IPS DF 4.7 (cell line): ENCODE measurements at regions not wholly inside any gene's neighbourhood (a gene's known extent, or its start where the extent isn't known, plus 50 kb on each side); places are given as distances from the start of the nearest gene placed in this dataset.
"Not testable (repeated sequence)": the region's sequence is repeated elsewhere in the genome, so short reads cannot be mapped to it uniquely, and the experiment has no call there.

Source experiments
- DNase-seq: peaks from one replicate; pipeline ENCODE4 v3.0.0-alpha.2; 2013; ENCODE audit warnings: low spot score; ENCODE audit errors: extremely low read depth

DNA sequence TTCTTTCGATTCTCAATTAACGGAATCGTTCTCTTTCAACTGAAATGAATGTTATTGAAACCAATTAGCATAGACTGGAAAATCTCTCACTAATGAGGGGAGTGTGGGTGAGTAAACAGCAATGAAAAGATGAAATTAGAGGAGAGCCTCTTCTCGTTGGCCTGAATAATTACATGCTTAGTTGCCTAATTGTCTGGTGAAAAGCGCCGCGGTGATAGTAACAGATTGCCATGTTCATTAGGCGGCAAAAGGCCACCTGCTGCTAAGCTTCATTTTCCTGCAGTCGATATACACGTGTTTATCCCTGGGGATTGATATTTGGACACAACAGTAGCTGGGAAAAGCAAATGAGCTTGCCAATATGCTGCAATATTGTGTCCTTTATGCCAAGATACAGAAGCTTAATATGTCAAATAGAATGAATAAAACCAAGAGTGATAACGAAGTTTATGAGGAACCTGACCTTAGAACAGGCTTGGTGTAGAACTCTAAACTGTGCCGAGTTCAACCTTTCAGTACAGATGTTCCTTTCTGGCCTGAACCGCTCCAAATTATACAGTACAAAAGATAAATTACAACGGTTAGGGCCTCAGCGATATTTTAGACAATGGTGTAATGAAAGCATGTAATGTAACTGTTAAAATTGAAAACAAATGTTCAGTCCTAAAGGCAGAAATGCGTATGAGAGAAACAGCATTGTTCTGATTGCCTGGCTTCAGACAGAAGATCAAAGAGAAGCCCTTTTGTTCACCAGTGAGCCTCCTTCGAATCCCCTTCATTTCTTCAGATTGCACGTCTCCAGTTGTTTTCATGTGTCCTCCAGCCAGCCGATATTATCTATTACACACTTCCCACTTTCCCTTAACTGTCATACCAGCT is 185.2 kb downstream of the SHOX2 start:
- DNase-seq, result no peak

DNA sequence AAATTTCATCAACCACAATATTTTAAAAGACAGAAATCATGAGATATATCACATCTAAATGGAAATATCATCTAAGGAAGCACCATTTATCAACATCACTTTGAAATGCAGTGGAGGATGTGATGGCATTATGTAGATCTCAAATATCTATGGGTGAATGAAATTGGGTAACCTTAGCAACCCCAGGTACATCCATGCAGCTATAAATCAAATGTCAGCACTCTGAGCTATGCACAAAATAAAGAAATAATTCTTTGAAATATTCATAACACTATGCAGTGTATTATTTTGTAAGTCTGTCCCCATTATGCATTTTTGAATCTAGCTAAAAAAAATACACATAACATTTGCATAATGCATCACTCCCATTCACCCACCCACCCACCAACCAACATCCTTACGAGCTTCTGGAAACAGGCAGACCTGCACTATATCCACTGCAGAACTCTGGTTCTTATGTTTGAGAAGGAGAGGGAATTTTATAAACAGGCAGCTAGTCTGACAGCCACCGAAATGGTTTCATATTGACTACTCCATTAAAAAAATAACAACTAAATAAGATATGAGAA is 186.8 kb downstream of the SHOX2 start:
- DNase-seq, result no peak

- no peak for DNase-seq
Observed at GRCh38 chr3:157918402-157918801, 187.8 kb downstream of the SHOX2 start.

DNA sequence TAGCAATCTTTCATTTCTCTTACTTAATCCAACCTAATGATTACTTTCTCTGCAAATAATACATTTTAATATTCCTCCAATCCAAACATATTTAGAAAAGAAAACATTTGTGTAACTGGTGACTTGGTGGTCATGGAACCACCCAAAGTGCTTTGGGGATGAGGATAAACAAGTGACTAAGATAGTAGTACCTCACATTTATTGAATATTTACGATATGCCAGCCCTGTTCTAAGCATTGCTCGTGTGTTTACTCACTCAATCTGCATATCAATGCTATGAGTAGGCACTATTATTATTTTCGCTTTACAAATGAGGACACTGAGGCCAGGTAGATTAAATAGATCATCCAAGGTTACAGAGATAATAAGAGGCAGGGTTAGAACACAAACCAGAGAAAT is 189.5 kb downstream of the SHOX2 start:
- DNase-seq, result no peak

- DNase-seq, result peak; percentile 3
Observed at GRCh38 chr3:157914882-157915281, 191.3 kb downstream of the SHOX2 start.

GRCh38 chr3:157913741-157914150 is 192.5 kb downstream of the SHOX2 start:
- DNase-seq, result no peak

DNA sequence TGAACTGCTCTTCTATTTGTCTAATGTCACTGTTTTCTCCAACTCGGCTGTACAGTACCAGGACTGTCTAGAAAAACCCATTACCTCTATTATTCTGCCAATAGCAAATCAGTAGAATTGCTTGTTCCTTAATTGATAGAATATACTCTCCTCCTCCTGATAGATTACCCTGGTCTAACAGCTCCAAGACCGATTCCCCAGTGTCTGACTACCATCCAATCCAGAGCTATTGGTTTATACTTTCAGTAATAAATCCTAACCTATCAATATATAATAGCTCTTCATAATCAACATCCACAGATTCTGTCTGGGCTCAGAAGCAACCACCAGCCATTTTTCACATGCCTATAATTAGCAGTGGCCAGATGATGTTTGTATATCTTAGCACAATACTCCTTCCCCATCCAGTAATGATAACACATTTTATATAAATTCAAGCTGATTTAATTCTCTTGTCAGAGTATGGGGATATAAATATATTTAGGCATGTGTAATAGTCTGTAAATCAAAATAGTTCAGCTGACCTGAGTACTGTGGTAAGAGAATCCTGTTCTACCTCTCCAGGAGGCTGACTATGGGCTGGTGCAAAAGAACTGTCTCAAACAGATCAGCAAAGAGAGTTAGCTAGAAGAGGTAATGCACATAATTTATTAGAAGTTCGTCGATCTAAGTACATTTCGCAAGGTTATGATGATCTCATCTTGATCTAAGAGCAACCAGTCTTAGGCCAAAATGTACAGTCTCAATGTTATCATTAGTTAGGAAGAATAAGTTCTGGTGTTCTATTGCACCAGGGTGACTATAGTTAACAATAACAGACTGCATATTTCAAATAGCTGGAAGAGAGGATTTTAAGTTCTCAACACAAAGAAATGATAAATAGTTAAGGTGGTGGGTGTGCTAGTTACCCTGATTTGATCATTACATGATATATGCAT is 193.4 kb downstream of the SHOX2 start:
- no peak for DNase-seq

- no peak for DNase-seq
Observed at GRCh38 chr3:157906627-157907026, 199.6 kb downstream of the SHOX2 start.

DNA sequence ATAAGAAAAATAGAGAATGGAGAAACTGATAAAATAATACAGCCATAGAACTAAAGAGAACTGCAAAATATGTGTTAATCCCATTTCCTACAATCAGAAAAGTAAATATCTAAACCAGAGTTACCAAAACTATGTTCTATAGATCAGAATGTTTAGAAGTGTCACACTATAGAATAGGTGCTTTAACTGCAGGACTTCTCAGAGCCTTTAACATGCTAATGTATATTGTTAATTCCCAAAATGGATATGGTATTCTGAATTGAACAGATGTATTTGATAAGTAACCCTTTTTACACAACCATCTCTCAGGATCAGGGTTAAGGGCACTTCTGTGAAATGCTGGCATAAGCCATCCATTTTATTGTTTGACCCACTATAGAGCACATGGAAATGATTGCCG is 200.3 kb downstream of the SHOX2 start:
- no peak for DNase-seq

DNA sequence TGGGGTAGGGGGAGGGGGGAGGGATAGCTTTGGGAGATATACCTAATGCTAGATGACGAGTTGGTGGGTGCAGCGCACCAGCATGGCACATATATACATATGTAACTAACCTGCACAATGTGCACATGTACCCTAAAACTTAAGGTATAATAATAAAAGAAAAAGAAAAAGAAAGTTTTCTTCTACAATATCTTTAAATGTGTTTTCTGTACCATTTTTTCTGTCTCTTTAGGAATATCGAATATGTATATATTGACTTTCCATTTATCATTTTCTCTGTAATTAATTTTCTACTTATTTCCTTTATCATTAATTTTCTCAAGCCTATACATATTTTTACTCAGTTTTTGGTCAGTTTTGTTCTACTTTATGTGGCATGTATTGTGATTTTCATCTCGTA is 203.5 kb downstream of the SHOX2 start:
- not testable (repeated sequence) for DNase-seq

- no peak for DNase-seq
Observed at GRCh38 chr3:157888040-157888439, 218.2 kb downstream of the SHOX2 start.

DNA sequence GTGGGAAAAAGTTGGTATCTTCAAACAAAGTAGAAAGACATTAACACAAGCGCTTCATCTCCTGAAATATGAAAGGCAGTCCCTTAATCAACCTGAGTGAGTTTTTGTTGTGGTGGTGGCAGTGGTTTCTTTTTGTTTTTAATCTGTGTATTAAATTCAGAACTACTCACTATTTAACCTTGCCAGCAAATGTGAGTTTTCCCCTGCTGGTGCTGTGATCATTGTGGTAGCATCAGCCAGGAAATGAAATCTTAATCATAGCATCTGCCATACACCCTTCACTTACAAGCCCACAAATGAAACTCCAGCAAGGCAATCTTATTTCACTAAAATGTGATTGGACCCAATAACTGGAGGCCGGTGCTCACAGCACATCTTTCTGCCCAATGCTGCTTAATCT is 229.7 kb downstream of the SHOX2 start:
- DNase-seq, result no peak

DNA sequence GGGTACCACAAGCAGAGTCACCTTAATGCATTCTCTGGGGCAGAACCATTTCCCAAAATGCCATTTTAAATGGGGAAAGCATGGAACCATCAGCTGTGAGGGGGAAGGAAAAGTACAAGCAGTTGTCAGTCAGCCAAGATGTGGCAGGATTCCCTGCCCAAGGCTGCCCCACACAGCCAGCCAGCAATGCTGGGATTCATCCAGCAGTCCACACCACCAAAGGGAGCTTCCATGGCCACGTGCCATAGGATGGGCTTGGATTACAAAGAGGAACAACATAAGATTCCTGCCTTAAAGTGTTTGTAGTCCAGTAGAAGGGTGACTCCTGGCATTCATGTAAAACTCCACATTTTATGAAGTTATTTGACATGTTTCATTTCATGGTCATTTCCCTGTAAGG is 233.3 kb downstream of the SHOX2 start:
- no peak for DNase-seq

- DNase-seq, result no peak
Observed at GRCh38 chr3:157871838-157872460, 234.3 kb downstream of the SHOX2 start.

DNA sequence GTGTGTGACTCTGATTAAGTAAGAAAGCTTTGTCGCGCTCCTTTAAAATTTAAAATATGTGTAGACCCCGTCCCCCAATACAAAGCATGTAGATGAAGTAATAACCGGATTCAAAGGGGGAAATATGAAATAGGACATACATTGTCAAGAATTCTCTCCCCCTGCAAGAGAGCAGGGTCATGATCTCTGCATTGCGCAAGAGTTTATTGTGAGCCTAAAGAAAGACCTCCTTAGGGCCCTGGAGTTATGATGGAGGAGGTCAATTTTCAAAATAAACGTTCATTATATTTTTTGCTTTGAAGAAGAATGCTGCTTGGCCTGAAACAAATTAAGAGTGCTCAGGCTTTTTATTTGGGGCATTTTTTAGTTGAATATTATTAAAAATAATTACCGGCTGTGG is 235.0 kb downstream of the SHOX2 start:
- no peak for DNase-seq

- DNase-seq, result no peak
Observed at GRCh38 chr3:157868946-157869345, 237.3 kb downstream of the SHOX2 start.

DNA sequence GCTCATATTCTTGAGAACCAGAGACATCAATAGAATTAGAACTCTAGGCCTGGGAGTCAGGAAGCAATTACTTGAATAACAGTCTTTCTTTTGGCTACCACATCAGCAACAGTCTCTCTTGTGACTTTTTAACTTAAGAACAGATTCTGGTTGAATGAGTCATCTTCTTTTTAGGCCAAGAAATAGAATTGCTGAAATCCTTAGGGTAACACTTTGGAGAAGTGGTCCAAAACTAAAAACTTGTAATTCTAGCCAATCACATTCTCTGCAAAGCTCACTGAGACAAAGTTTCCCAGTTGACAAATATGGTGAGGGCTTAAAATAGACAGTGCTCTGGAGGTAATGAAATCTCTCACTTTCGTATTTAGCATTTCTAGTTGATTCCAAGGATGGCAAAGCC is 238.0 kb downstream of the SHOX2 start:
- DNase-seq, result no peak

DNA sequence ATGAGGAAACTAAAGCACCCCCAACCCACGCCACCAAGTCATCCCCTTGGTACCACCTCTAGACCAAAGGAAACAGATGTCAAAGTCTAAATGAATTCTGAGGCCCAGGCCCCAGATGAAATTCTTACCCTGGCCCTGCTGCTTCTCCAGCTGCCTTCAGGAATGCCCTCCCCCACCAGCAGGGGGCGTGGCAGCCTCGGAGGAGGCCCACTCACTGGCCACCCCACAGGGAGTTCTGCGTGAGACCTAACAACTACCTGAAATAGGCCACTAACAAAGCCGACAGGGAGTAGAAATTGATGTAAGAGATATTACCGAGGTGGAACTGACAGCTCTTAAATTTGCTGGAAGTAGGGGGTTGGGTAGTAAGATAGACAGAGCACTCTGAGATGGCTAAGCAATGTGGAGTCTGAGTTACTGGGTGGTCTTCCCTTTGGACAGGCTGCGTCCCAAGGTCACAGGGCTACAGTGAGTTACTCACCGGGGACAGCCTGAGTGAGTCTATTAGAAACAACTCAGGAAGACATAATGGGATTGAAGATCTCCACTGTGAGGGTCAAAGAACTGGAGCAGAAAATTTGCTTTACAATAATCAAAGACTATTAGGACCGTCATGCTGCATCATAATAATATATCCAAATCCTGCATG is 240.7 kb downstream of the SHOX2 start:
- DNase-seq, result peak; percentile 30

DNA sequence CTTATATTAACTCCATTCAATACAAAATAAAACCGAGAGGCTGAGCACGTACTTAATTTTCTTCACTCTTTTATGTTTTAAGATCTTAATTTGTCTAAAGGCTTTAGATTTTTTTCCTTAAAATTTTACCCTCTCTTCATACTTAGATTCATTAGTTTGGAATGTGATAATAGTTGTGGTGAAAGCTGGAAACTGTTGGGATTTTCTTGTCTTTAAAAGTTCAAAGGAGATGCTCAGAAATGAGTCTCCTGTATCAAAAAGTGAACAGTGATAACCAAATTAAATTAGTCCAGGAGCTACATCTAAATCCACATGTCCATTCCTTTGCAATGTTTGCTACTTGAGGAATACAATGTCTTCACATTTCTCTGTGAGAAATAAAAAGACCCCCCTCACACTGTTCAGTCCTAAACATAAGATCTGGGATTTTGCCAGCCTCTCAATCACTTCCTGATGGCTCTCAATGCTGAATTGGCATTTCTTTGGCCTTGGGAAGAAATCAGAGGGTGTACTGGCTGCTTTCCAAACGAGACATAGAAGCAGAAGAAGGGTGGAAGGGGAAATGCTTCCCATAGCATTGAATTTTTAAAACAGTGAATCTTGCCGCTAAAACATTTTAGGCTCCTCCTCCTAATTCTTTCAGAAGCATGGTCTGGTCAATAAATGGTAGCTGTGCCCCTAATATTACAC is 245.0 kb downstream of the SHOX2 start:
- no peak for DNase-seq

GRCh38 chr3:157859541-157859940 is 246.7 kb downstream of the SHOX2 start:
- DNase-seq, result no peak
